Breast epithelium (tissue), 3 donors: ENCODE measurements at regions not wholly inside any gene's neighbourhood (a gene's known extent, or its start where the extent isn't known, plus 50 kb on each side); places are given as distances from the start of the nearest gene placed in this dataset.

Experiments used
- CTCF ChIP-seq, 3 donors: fragments of 450-650 bp; IDR thresholded peaks; one replicate each; pipeline ENCODE4 v1.5.1; 2016 to 2017; ENCODE audit warnings: antibody characterized with exemption in 3 of 3, mild to moderate bottlenecking in 3 of 3, moderate library complexity in 3 of 3
- POLR2AphosphoS5 ChIP-seq, 3 donors: sonication (generic); formaldehyde crosslinking; IDR thresholded peaks; one replicate each; pipeline ENCODE4 v1.6.1; 2017; ENCODE audit warnings: antibody characterized with exemption in 3 of 3

GRCh38 chr11:115889712-115890111 is 385.5 kb upstream of the CADM1 start:
- TF ChIP-seq CTCF (IDR thresholded peaks at IDR 0.05): no peak
- no peak for TF ChIP-seq POLR2AphosphoS5 (IDR thresholded peaks at IDR 0.05)
